ENCODE measurements at regions not wholly inside any gene's neighbourhood (a gene's known extent, or its start where the extent isn't known, plus 50 kb on each side); places are given as distances from the start of the nearest gene placed in this dataset.

DNA sequence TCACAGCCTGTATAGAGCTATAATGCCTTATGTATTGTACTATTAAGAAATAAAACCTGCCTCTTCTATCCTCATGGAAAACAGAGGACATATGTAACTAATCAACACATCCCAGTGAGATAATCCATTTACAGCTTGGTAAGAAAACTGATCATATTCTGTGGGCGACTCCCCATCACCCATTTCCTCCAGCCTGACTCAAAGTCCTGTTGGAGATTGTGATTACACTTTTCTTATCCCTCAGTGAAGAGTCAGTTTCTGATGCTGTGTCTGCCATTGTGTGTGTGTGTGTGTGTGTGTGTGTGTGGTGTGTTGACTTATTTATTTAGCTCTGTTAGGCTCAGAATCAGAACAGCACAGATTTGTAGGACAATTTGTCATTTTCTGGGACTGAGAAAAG, 212.8 kb downstream of the FGF9 start:
- TF ChIP-seq HMG20B (CRISPR knock-in tag; IDR thresholded peaks at IDR 0.05) = no peak
- TF ChIP-seq, protein P1, sequence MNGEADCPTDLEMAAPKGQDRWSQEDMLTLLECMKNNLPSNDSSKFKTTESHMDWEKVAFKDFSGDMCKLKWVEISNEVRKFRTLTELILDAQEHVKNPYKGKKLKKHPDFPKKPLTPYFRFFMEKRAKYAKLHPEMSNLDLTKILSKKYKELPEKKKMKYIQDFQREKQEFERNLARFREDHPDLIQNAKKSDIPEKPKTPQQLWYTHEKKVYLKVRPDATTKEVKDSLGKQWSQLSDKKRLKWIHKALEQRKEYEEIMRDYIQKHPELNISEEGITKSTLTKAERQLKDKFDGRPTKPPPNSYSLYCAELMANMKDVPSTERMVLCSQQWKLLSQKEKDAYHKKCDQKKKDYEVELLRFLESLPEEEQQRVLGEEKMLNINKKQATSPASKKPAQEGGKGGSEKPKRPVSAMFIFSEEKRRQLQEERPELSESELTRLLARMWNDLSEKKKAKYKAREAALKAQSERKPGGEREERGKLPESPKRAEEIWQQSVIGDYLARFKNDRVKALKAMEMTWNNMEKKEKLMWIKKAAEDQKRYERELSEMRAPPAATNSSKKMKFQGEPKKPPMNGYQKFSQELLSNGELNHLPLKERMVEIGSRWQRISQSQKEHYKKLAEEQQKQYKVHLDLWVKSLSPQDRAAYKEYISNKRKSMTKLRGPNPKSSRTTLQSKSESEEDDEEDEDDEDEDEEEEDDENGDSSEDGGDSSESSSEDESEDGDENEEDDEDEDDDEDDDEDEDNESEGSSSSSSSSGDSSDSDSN (IDR thresholded peaks at IDR 0.05; ENCODE audit: borderline replicate concordance in 1 of 2, low read depth in 2 of 2, low read length in 2 of 2) = no peak
- no peak for TF ChIP-seq FOXM1 (IDR thresholded peaks at IDR 0.05; ENCODE audit: low read depth)
- TF ChIP-seq FOXM1 (CRISPR knock-in tag; IDR thresholded peaks at IDR 0.05; ENCODE audit: low read depth) = no peak
- TF ChIP-seq CHD1 (IDR thresholded peaks at IDR 0.05; ENCODE audit: low read length) = no peak
- TF ChIP-seq ZBTB8A (IDR thresholded peaks at IDR 0.05; ENCODE audit: partially characterized antibody) = no peak
- TF ChIP-seq TEAD2 (tag; IDR thresholded peaks at IDR 0.05) = no peak
- TF ChIP-seq ZNF444 (CRISPR knock-in tag; IDR thresholded peaks at IDR 0.05) = no peak
- TF ChIP-seq ZBTB33 (CRISPR knock-in tag; IDR thresholded peaks at IDR 0.05) = no peak
